ENCODE measurements at regions not wholly inside any gene's neighbourhood (a gene's known extent, or its start where the extent isn't known, plus 50 kb on each side); places are given as distances from the start of the nearest gene placed in this dataset.

DNA sequence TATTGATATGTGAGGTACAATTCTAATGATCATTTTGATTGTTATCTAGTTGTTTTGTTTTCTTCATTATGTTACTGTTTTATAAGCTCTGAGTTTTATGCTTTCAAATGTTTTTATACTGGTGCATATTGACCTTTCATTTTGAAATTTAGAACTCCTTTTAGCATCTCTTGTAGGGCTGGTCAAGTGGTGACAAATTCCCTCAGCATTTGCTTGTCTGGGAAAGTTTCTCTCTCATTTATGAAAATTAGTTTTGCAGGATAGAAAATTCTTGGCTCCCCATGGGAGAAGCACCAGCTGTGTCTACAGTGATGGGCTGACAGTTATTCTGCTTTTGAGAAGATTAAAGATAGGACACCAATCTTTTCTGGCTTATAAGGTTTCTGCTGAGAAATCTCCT, 105.3 kb upstream of the SPRY1 start:
- Mint-ChIP-seq H3K36me3 (peaks cover 68 to 93% of the 10 kb centered on the region in 2 donors), H3K4me1 (no peaks in the 10 kb centered on the region), H3K9me3 (peaks cover 11 to 54% (median 45%) of the 10 kb centered on the region in 8 donors), H3K27me3 (no peaks in the 10 kb centered on the region), H3K27ac (no peak overlapping the region), H3K4me3 (no peak overlapping the region)
- Histone ChIP-seq H3K27me3 (ENCODE audit: insufficient read depth, low read length) (no peaks in the 10 kb centered on the region), H3K4me3 (ENCODE audit: low read length in 2 of 2) (no peak overlapping the region), H3K4me1 (ENCODE audit: insufficient read depth, low read length) (no peaks in the 10 kb centered on the region), H3K9me3 (ENCODE audit: control insufficient read depth in 1 of 2, low read length in 2 of 2) (no peaks in the 10 kb centered on the region), H3K36me3 (ENCODE audit: insufficient read depth, low read length) (no peaks in the 10 kb centered on the region), H3K27ac (ENCODE audit: low read depth, low read length) (no peak overlapping the region)
- ChIA-PET POLR2A (ENCODE audit: partially characterized antibody) (no interaction called here), CTCF (ENCODE audit: partially characterized antibody) (no interaction called here)
- DNase-seq, result no peak
- intact Hi-C loops (cut with micrococcal nuclease), result no loop called here

DNA sequence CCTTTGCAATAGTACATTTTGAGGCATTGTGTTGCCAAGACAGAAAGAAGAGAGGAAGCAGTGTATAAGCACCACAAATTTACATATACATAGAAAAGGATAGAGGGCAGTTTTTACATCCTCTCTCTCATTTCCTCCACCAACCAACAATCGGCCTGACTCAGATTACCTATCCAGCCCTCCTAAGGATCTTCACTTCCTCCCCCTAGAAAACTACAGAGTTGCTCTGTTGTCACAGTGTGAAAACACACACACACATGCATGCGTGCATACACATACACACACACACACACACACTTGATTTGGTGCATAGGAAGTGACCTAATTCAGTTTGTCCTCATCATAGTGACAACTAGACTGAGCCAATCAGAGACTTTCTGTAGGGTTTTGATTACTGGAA, 98.8 kb upstream of the SPRY1 start:
- Histone ChIP-seq H3K27me3 (ENCODE audit: insufficient read depth, low read length) (no peaks in the 10 kb centered on the region), H3K9me3 (ENCODE audit: control insufficient read depth in 1 of 2, low read length in 2 of 2) (no peaks in the 10 kb centered on the region)
- no peak overlapping the region for H3K27ac Mint-ChIP-seq

DNA sequence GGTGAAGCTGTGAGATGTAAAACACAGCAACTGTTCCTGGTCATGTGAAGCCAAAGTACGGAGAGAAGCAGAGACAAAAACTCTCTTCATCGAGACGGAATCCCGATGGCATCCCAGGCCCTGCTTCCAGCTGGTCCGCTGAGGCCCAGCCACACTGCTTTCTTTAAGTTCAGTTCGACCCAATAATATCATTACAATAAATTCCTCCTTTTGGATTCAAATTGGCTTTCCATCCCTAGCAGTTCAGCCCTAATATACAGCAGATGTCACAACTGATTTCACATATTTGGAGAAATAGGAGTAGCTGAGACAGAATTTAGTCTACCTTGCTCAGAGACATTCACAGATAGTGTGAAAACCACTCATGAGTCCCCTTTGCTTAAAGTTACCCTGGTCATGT, 98.3 kb upstream of the SPRY1 start:
- Mint-ChIP-seq H3K27ac (no peak overlapping the region), H3K36me3 (peaks cover 22 to 57% of the 10 kb centered on the region in 2 donors)

More for the DNA sequence above, 98.8 kb upstream of the SPRY1 start:
- Mint-ChIP-seq H3K4me1 (no peaks in the 10 kb centered on the region), H3K9me3 (peaks cover 0 to 3% (median 0%) of the 10 kb centered on the region in 8 donors), H3K27me3 (no peaks in the 10 kb centered on the region), H3K36me3 (peaks cover 22 to 58% of the 10 kb centered on the region in 2 donors), H3K4me3 (no peak overlapping the region)
- no peak overlapping the region for H3K27ac ChIP-seq (ENCODE audit: low read depth, low read length)
- DNase-seq, result no peak
- intact Hi-C loops (cut with micrococcal nuclease), result no loop called here
- POLR2A ChIA-PET (ENCODE audit: partially characterized antibody), result no interaction called here
- H3K4me1 ChIP-seq (ENCODE audit: insufficient read depth, low read length), result no peaks in the 10 kb centered on the region
- CTCF ChIA-PET (ENCODE audit: partially characterized antibody), result no interaction called here
- H3K4me3 ChIP-seq (ENCODE audit: low read length in 2 of 2), result no peak overlapping the region
- no peaks in the 10 kb centered on the region for H3K36me3 ChIP-seq (ENCODE audit: insufficient read depth, low read length)

DNA sequence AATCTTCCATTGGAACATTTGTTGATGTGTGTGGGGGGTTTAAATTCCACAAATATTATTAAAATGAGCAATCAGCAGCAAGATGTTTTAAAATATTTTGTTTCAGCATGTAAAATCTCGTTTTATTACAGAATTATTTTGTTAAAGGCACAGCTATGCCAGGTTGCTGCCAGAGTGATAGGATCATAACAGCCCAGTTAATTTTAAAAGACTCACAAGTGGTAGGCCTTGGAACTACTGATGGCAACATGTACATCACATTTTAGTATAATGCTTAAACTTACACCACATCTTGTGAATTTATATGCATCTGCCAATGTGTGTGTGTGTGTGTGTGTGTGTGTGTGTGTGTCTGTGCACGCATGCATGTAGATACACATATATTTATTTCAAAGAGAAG, 97.8 kb upstream of the SPRY1 start:
- POLR2A ChIA-PET (ENCODE audit: partially characterized antibody), result no interaction called here
- no peaks in the 10 kb centered on the region for H3K4me1 Mint-ChIP-seq
- Histone ChIP-seq H3K4me3 (ENCODE audit: low read length in 2 of 2) (no peak overlapping the region), H3K36me3 (ENCODE audit: insufficient read depth, low read length) (no peaks in the 10 kb centered on the region), H3K27ac (ENCODE audit: low read depth, low read length) (no peak overlapping the region), H3K9me3 (ENCODE audit: control insufficient read depth in 1 of 2, low read length in 2 of 2) (no peaks in the 10 kb centered on the region), H3K4me1 (ENCODE audit: insufficient read depth, low read length) (no peaks in the 10 kb centered on the region), H3K27me3 (ENCODE audit: insufficient read depth, low read length) (no peaks in the 10 kb centered on the region)
- intact Hi-C loops (cut with micrococcal nuclease), result no loop called here
- CTCF ChIA-PET (ENCODE audit: partially characterized antibody), result no interaction called here
- peaks cover 17 to 52% of the 10 kb centered on the region in 2 donors for H3K36me3 Mint-ChIP-seq
- no peak overlapping the region for H3K27ac Mint-ChIP-seq
- H3K27me3 Mint-ChIP-seq, result no peaks in the 10 kb centered on the region
- DNase-seq, result no peak
- H3K4me3 Mint-ChIP-seq, result no peak overlapping the region
- peaks cover 0 to 3% (median 0%) of the 10 kb centered on the region in 8 donors for H3K9me3 Mint-ChIP-seq

More for the DNA sequence above, 98.3 kb upstream of the SPRY1 start:
- intact Hi-C loops (cut with micrococcal nuclease), result no loop called here
- no peaks in the 10 kb centered on the region for H3K9me3 ChIP-seq (ENCODE audit: control insufficient read depth in 1 of 2, low read length in 2 of 2)
- CTCF ChIA-PET (ENCODE audit: partially characterized antibody), result no interaction called here
- H3K4me1 ChIP-seq (ENCODE audit: insufficient read depth, low read length), result no peaks in the 10 kb centered on the region
- peaks cover 0 to 3% (median 0%) of the 10 kb centered on the region in 8 donors for H3K9me3 Mint-ChIP-seq
- no peak overlapping the region for H3K4me3 Mint-ChIP-seq
- no peak overlapping the region for H3K4me3 ChIP-seq (ENCODE audit: low read length in 2 of 2)
- no peak for DNase-seq
- no peaks in the 10 kb centered on the region for H3K36me3 ChIP-seq (ENCODE audit: insufficient read depth, low read length)
- no peaks in the 10 kb centered on the region for H3K27me3 ChIP-seq (ENCODE audit: insufficient read depth, low read length)
- H3K4me1 Mint-ChIP-seq, result no peaks in the 10 kb centered on the region
- no peaks in the 10 kb centered on the region for H3K27me3 Mint-ChIP-seq
- POLR2A ChIA-PET (ENCODE audit: partially characterized antibody), result no interaction called here
- H3K27ac ChIP-seq (ENCODE audit: low read depth, low read length), result no peak overlapping the region

DNA sequence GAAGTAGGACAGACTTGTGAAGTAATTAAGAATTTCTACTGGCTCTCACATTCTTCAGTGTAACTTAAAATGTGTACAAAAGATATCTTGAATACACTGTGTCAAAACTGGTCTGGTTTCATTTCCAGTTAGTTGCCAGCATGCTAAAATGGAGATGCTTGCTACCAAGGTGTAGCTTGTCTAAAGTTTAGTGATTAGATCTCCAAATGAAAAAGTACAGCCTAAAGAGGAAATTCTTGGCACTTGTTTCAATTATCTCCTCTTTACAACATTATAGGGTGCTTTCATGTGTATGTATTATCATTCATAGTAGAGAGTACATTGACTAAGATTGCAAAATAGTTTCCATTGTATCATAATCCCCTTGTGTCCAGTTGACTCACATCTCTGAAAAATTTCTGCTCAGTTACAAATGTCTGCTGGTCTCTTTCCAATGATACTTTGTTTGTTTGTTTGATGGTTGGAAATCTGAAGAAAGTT, 97.3 kb upstream of the SPRY1 start:
- POLR2A ChIA-PET (ENCODE audit: partially characterized antibody), result no interaction called here

DNA sequence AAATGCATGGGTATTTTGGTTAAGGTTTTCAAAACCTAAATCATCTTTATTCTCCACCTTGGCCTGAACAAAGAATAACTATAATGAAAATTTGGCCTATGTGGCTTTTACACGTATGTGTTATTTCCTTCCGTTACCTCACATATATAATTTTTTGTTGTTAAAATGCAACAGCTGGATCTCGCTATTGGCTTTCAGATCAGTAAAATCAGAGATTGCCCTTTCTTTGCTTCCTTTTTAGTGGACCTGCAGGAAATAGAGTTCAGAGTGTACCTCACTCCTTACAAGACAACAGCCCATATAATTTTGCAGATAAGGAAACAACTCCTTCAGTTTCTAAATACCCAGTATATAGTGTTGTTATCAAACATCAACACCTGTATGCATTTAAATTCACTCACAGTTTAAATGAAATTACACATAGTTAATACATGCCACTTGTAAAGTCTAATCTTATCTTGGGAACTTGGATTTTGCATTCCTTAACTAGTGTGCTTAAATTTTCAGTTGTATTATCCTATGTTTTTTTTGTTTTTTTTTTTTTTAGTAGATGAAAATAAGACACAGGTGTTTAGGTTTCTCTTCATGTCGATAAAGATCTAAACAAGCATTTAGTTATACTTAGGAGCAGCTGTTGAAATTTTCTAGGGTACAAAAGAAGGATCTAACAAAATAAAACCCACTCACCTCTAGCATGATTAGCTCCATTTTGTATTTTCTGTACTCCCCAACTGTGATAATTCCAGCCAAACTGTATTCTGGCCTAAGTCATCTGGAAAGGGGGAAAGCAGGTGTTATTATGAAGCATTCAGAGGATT, 96.2 kb upstream of the SPRY1 start:
- ChIA-PET CTCF (ENCODE audit: partially characterized antibody) (no interaction called here), POLR2A (ENCODE audit: partially characterized antibody) (no interaction called here)
- H3K27ac Mint-ChIP-seq, result no peak overlapping the region
- no peak overlapping the region for H3K27ac ChIP-seq (ENCODE audit: low read depth, low read length)
- H3K27me3 ChIP-seq (ENCODE audit: insufficient read depth, low read length), result no peaks in the 10 kb centered on the region
- H3K4me3 ChIP-seq (ENCODE audit: low read length in 2 of 2), result no peak overlapping the region
- no peaks in the 10 kb centered on the region for H3K27me3 Mint-ChIP-seq
- peaks cover 0 to 3% (median 0%) of the 10 kb centered on the region in 8 donors for H3K9me3 Mint-ChIP-seq
- no peaks in the 10 kb centered on the region for H3K9me3 ChIP-seq (ENCODE audit: control insufficient read depth in 1 of 2, low read length in 2 of 2)
- H3K4me1 Mint-ChIP-seq, result no peaks in the 10 kb centered on the region
- H3K4me1 ChIP-seq (ENCODE audit: insufficient read depth, low read length), result no peaks in the 10 kb centered on the region
- no peak overlapping the region for H3K4me3 Mint-ChIP-seq
- no peak for DNase-seq
- intact Hi-C loops (cut with micrococcal nuclease), result no loop called here
- H3K36me3 Mint-ChIP-seq, result peaks cover 21 to 45% of the 10 kb centered on the region in 2 donors
- H3K36me3 ChIP-seq (ENCODE audit: insufficient read depth, low read length), result no peaks in the 10 kb centered on the region

More for the DNA sequence above, 97.3 kb upstream of the SPRY1 start:
- Histone ChIP-seq H3K4me3 (ENCODE audit: low read length in 2 of 2) (no peak overlapping the region), H3K27me3 (ENCODE audit: insufficient read depth, low read length) (no peaks in the 10 kb centered on the region), H3K36me3 (ENCODE audit: insufficient read depth, low read length) (no peaks in the 10 kb centered on the region), H3K27ac (ENCODE audit: low read depth, low read length) (no peak overlapping the region), H3K9me3 (ENCODE audit: control insufficient read depth in 1 of 2, low read length in 2 of 2) (no peaks in the 10 kb centered on the region), H3K4me1 (ENCODE audit: insufficient read depth, low read length) (no peaks in the 10 kb centered on the region)
- Mint-ChIP-seq H3K4me1 (no peaks in the 10 kb centered on the region), H3K36me3 (peaks cover 19 to 50% of the 10 kb centered on the region in 2 donors), H3K9me3 (peaks cover 0 to 3% (median 0%) of the 10 kb centered on the region in 8 donors), H3K27me3 (no peaks in the 10 kb centered on the region), H3K27ac (no peak overlapping the region), H3K4me3 (no peak overlapping the region)
- DNase-seq, result no peak
- intact Hi-C loops (cut with micrococcal nuclease), result no loop called here
- CTCF ChIA-PET (ENCODE audit: partially characterized antibody), result no interaction called here

DNA sequence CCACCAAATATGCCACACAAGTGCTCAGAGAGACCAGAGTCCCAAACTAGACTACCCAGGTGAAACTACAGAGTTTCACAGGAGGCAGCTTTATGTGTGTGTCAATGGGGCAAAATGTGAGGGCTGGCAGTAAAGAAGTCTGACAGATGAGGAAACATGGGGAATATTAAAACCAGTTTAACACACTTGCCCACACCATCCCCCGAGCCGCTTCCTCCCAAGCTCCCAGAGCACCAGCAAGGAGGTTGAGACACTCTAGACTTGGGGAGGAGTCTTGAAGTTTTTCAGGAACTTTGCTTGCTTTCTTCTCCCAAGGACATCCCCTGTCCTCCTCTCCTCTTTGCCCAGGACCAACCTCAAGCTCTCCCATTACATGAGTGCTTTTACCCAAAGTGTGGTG, 94.7 kb upstream of the SPRY1 start:
- Histone ChIP-seq H3K4me3 (ENCODE audit: low read length in 2 of 2) (no peak overlapping the region), H3K27ac (ENCODE audit: low read depth, low read length) (no peak overlapping the region), H3K9me3 (ENCODE audit: control insufficient read depth in 1 of 2, low read length in 2 of 2) (no peaks in the 10 kb centered on the region), H3K36me3 (ENCODE audit: insufficient read depth, low read length) (no peaks in the 10 kb centered on the region), H3K4me1 (ENCODE audit: insufficient read depth, low read length) (no peaks in the 10 kb centered on the region), H3K27me3 (ENCODE audit: insufficient read depth, low read length) (no peaks in the 10 kb centered on the region)
- Mint-ChIP-seq H3K4me3 (no peak overlapping the region), H3K4me1 (no peaks in the 10 kb centered on the region), H3K9me3 (peaks cover 0 to 3% (median 0%) of the 10 kb centered on the region in 8 donors), H3K36me3 (peaks cover 28 to 41% of the 10 kb centered on the region in 2 donors), H3K27me3 (no peaks in the 10 kb centered on the region), H3K27ac (peak overlapping the region in 1 of 7 donors; percentile 31)
- ChIA-PET CTCF (ENCODE audit: partially characterized antibody) (no interaction called here), POLR2A (ENCODE audit: partially characterized antibody) (no interaction called here)
- DNase-seq, result no peak
- intact Hi-C loops (cut with micrococcal nuclease), result no loop called here

Measured in CD4-positive, alpha-beta memory T cell (primary cell).